Iris pigment epithelial cell (primary cell): ENCODE measurements at regions not wholly inside any gene's neighbourhood (a gene's known extent, or its start where the extent isn't known, plus 50 kb on each side); places are given as distances from the start of the nearest gene placed in this dataset.

Source experiments
- DNase-seq: peaks from one replicate; pipeline ENCODE4 v3.0.0-alpha.2; 2011; ENCODE audit warnings: low read depth

DNA sequence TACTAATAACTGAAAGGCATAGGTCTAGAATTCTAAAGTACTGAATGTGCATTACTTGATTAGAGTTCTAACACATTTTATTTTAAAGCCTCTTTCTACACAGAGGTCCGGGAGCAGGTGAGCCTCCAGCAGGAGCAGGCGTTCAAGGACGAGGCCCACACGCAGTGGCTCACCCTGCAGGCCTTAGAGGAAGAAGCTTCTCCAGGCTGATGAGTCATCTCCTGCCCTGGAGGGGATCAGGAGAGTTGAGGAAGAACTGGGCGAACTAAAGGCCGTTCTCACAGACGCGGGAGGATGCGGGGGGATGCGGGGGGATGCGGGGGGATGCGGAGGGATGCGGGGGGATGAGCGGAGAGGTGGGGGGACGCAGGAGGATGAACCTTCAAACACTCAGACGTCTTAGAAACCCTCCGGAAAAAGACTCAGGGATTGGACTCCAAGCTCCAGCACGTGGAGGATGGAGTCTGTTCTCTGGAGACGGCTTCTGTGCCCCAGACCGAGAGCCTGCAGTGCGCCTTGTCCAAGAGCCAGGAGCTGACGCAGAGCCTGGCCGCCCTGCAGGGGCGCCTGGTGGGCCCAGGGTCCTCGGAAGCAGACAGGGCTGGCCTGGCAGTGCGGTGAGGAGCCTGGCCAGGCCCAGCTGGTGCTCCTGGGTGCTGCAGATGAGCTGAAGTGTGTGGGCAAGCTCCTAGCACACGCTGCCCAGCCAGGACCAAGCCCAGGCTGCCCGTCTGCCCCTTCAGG lies 433.7 kb upstream of the TPK1 start:
- DNase-seq: peak; percentile 10

DNA sequence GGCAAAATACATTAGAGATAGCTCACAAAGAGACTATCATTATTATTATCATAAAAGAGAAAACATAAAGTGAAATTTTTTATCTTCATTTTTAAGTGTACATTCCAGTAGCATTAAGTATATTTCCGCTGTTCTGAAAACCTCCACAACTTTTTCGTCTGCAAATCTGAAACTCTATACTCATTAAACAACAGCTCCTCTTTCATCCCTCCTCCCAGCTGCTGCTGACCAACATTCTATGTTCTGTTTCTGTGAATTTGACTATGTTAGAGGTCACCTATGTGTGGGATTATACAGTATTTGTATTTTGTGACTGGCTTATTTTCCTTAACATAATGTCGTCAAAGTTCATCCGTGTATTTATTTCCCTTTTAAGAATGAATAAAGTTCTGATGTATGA lies 429.3 kb upstream of the TPK1 start:
- peak; percentile 17 for DNase-seq

DNA sequence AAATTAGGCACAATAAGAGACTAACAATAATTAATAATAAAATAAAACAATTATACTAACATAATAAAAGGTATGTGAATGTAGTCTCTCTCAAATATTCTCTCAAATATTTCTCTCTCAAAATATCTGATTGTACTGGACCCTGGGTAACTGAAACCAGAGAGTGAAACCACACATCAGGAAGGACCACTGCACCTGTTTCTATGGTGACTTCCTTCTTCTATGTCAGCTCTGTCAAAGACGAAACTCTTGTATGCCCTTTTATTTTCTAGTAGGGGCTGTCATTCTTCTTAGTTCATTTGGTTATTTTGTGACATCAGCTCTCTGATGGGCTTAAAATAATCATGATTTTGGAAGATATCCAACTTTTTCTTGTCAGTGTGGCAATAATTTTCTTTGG lies 428.0 kb upstream of the TPK1 start:
- no peak for DNase-seq

DNA sequence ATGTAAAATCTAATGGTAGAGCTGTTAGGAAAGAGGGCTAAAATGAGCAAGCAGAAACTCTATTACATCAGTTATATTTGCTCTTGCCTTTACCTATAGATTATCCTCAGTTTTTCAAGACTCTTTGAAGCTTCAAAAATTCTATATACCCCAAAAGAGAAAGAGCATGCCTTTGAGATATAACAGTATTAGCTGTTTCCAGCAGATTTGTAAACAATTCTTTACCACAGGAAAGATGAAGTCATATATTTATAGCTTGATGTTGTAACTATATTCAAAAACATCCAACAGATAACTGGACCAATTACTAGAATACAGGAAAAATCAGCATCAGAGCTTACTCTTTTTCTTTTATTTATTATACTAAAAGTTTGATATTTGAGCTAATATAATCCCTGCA lies 416.2 kb upstream of the TPK1 start:
- DNase-seq: peak; percentile 26

DNA sequence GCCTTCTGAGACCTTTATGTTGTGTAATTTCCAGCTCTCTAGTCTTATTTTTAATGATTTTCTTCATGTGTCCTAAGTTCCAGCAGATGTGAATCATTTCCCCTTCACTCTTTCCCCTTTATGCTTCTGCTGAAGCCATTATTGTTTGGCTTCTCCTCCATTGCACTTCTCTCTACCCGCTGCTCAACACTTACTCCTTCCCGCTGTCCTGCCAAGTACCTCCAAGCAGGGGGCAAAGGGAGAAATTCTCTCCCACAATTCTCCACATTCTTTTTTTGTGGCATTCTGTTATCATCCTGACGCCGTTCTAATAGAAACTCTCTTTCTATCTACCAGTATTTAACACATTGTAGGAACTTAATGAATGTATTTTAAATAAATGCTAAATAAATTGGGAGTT lies 388.9 kb upstream of the TPK1 start:
- no peak for DNase-seq

DNA sequence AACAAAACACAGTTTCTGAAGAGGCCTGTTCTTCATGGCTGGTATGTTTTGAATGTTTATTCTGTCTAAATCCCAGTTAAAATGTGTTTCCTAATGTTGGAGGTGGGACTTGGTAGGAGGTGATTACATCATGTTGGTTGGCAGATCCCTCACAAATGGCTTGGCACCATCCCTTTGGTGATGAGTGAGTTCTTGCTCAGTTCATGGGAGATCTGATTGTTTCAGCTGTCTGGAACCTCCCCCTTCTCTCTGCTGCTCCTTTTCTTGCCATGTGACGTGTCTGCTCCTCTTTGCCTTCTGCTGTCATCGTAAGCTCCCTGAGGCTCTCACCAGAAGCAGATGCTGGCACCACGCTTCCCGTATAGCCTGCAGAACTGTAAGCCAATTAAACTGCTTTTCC lies 383.6 kb upstream of the TPK1 start:
- DNase-seq: peak; percentile 14

DNA sequence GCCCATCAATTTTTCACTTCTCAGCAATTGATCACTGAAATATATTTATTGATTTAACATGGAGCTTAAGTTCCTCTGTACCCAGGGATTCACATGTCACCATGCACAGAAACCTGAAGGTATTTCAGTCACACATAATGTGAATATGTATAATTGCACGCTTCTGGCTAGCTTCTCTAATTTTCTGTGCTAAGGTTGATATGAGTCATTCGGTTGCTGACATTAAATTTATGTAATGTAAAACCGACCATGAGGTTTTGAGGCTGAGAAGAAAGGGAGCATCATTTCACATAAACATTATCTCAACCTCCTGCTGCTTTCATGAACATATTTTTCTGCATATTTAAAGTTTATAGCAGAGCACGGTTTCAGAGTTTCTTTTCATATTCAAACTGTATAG lies 381.0 kb upstream of the TPK1 start:
- peak; percentile 1 for DNase-seq

DNA sequence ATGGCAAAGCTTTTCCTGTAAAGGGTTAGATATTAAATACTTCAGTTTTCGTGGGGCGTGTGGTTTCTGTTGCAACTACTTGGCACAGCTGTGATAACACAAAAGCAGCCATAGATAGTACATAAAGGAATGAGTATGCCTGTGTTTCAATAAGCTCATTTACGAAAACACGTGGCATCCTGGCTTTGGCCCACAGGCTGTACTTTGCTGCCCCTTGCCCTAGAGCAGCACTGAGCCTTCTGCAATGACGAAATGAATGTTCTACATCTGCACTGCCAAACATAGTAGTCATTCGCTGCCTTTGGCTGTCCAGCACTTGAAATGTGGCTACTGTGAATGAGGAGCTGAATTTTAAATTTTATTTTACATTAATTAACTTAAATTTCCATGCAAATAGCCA lies 376.2 kb upstream of the TPK1 start:
- DNase-seq: peak; percentile 65

DNA sequence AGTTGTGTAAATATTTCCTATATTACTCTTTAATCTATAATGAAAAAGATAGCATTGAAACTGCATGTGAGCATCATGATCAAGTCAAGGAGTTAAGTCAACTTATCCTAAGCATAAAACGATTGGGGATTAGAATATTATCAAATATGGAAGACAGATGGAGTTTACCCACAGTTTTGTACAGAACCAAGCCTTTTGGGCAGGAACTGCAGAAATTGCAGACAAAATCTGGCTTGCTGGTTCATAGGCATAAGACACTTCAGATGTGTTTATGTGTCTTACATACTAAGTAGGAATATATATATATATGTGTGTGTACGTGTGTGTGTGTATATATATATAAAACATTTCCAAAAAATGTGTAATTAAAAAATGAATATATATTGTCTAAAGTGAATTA lies 375.4 kb upstream of the TPK1 start:
- no peak for DNase-seq

DNA sequence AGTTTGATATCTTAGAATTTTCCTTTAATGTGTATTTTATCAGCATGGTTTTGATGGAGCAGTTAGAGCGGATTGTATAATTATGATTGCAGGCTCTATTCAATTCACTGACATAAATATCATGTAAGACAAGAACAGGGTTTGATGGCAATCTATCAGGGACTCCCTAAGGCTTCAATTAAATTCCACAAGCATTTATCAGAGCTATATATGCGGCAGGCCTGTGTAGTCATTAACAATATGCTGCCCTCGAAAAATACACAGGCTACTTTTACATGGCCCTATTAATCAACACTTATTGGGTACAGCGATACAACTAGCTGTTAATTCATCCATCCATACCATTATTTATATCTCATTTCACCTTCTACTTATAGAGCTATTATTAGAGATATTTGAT lies 358.1 kb upstream of the TPK1 start:
- DNase-seq: no peak

DNA sequence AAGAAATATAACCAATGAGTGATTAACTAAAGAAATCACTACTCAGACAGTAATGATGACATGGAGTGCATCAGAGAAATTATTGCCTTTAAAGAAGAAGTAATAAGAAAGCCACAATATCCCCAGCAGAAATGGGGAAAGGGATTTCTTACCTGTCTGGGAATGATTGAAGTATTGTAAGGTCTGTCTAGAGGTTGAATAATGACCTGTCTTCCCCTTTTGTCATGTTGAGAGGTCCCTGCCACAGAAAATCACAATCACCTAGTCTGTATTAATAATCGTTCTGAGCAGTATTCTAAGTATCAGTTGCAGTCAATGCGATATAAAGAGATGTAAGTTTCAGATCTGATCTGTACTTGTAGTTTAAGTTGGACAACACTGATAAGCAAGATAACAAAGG lies 349.1 kb upstream of the TPK1 start:
- DNase-seq: no peak

DNA sequence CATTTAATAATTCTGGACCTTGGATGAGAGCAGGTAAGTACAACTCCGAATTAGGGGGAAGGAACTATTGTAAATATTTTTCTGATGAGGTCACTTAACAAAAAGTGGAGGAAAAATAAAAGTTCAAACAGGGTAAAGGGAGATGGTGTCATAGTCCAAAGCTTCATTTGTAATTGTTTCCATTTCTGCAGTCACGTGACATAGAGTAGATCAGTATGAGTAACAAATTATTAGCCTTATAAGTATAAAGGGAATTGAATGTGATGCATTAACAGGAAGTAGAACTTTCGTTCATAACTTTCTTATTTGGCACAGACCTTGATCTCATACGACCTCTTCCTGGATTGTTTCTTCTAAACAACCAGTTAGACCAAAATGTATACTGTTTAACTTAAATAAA lies 347.2 kb upstream of the TPK1 start:
- no peak for DNase-seq

DNA sequence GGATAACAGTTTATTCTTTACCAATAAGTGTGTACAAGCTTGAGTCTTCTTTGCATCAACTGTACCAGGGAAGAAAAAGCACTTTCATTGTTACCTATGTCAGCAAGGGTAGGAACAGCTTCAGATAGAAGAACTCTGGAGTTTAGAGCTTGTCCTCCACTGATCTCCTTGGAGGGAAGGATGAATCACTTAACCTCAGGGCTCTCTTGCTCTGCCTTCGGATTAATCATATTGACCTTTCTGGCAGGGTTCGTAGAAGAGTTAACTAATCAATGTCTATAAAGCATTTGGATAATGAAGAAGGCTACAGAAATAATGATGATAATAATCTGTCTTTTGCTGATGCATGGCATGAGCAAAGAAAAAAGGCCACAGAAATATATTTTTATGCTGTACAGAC lies 339.5 kb upstream of the TPK1 start:
- no peak for DNase-seq

DNA sequence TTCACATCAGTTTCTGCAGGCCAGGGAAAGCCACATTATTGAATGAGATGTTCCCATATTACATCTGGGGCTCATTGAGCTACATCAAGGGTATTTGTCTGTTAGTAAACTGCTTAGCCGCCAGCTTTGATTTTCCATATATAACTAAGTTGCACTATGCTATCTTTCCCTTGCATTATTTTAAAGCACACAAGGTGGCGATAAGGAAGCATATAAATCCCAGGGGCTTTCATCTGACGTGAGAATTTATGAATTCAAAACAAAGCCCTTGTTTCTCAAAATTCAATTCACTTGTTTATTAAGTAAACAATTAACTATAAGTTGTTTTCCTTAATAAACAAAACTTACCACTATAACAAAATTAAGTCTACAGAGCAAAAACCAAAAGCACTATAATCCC lies 334.1 kb upstream of the TPK1 start:
- DNase-seq: peak; percentile 27

DNA sequence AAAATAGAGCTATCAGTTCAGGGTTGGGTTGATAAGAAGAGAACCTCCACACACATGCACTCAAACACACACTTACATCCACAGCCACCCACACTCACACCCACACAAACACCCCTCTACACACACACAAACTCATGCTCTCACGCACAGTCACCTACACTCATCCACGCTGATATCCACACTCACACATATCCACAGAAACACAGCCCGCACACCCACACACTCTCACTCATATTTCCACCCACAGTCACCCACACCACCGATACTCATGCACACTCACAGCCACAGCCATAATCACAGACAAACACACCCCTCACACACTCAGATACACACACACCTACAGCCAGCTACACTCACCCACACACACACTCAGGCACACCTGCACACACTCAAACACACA lies 333.0 kb upstream of the TPK1 start:
- DNase-seq: no peak

DNA sequence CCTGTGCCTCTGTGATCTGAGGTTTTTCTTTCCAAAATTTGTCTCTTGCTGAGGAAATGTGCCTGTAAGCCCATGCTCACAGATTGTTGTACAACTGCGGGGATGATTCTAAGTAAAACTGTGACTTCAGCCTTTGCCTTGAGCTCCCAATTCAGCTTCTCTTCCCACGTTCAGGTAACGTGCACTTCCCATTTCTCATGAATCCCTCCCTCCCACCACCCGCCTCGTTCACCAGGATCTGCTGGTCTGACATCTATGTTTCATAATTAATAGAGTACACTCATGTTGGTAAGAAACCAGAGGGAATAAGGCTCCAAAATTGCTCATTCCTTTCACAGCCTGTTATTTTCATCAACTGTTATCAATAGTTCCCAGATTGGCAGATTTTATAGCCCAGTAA lies 332.6 kb upstream of the TPK1 start:
- no peak for DNase-seq

DNA sequence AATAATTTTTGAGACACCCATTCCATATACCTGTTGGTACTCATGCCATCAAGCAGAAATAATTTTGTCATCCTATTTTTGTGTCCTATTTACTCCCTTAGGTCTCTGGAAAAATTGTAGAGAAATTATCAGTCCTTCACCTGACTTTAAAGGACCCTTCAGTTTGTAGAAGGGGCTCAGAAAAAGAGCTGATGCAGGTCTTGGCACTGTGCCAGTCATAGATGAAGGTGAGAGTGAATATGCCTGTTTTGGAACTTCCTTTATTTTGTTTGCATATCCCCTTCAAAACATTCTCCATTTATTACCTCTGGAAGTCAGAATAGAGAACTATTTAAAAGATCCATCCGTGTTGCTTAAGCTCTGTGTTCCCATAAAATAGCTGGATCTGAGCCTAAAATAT lies 321.0 kb upstream of the TPK1 start:
- no peak for DNase-seq

DNA sequence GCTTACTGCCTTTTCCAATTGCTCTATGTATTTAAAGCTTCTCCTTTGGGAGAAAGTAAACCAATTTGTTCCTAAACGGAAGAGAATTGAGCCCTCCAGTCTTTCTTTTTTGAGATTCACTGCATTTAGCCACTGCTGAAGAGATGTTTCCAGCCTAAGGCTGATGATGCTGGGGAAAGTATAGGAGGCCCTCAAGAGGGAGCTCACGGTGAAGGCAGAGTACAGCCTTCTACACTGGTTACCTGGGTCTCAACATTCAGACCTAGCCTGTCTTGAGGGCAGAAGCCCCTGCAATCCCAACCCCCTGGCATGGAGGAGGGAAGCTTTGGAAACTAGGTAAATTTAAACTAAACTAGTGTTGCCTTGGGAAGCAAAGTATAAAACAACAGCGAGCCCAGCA lies 316.7 kb upstream of the TPK1 start:
- no peak for DNase-seq

DNA sequence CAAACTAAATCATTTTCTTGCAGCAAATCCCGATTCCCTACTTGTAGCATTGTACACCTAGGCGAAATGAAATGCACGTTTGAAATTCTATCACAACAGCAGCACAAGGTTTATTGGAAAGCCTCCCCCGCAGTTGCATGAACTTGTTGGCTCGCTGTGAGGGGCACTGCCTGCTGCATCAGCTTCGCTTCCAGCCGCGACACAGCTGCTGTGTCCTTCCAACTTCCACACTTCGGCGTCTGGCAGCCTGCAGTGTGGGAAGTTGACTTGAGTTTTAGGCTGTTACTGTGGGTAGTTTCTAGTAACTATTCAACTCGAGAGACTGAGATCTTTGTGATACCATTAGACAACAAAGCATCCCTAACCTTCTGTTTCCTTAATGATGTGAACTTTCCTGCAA lies 315.8 kb upstream of the TPK1 start:
- no peak for DNase-seq

DNA sequence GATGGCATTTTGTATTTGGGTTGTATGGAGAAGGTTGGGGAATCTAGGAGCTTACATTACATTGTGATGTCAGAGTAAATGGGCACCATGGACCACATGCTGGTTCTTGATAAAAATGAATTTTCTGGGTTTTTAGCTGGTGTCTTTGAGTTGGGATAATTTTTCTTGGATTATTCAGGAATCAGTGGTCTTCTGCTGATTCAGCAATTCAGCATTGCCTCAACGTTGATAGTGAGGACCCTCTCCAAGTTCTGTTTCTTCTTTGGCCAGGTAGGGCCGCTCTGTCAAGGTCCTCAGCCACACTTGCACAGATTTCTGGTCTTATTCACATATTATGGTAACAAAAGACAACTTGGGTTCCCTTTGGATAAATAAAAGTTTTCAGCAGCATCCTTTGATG lies 312.0 kb upstream of the TPK1 start:
- DNase-seq: no peak

DNA sequence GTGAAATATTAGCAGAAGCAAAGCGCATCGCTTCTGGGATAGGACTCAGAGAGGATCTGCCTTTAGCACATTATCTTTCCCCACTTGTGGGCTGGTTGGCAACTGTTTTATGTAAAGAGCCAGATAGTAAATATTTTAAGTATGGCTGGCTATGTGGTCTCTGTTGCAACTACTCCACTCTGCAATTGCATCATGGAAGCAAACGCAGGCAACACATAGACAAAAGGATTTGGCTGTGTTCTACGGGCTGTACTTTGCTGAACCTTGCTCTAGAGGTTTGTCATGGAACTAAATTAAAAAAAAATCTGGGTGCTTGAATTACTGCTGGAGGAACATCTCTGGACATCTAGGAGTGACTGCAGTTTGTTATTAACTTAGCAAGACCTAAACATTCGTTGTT lies 307.8 kb upstream of the TPK1 start:
- no peak for DNase-seq

DNA sequence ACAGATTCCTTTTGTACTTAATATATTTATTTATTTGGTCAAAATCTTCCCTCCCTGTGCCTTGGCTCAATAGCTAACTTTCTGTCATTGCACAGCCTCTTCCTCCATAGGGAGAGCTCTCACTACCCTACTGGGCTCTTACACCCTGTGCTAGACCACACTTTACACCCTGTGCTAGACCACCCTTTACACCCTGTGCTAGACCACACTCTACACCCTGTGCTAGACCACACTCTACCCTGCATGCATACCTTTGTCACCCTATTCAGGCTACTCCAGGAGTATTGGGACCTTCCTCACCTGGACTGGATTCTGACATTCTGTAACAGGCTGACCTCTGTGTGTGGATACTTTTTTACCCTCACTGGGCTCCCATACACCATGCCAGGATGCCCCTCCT lies 298.5 kb upstream of the TPK1 start:
- no peak for DNase-seq

DNA sequence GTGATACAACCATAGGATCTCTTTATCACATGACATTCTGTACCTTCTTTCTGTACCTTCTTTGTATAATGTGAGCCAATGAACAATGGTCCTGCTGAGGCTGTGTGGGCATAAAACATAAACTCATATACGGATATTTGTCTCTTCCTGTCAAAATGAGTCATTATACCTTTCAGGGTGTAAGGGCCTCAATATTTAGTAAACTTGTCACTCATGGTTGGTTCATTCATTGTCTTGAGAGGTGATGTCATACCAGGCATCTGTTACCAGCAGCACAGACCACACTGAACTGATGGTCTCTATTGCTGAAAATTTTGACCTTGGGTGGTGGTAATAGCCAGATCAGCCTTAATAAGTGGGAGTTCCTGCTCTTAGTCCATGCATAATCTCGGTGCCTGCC lies 287.6 kb upstream of the TPK1 start:
- no peak for DNase-seq

DNA sequence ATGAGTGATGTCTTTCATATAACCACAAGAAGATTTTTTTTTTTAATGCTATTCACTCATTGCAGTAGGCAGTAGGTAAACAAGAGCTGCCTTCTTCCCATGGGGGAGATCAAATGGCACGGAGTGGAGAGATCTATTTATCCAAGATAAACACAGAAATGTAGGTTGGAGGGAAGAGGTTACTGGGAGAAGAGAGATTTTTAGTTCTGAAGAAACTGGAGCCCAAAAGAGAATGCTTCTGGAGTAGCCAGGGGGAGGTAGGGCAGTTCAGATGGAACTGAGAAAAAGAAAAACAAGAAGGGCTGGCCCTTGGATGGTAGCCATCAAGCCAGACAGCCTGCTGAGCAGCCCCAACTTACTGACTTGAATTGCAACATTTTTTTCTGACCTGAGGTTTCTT lies 270.1 kb upstream of the TPK1 start:
- no peak for DNase-seq

DNA sequence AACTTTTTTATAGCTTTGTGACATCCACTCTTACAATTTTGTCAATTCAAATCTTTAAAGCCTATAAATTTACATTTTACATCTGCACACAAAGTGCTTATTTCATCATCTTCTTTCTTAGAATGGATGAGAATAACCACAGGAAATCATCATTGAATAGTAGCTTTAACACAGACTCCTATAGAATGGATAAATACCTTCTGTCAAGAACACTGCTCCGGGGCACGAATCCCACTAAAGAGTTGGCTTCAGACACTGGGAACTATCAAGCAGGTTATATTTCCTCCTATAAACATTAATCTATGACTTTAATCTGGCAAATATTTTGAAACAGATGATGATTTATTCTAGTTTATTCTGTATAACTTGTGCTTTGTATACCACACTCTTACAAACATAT lies 269.7 kb upstream of the TPK1 start:
- DNase-seq: no peak
